PFSK-1 (cell line): ENCODE measurements at regions not wholly inside any gene's neighbourhood (a gene's known extent, or its start where the extent isn't known, plus 50 kb on each side); places are given as distances from the start of the nearest gene placed in this dataset.

Experiments used
- FOXP2 ChIP-seq: optimal IDR thresholded peaks from 2 replicates; pipeline ENCODE3; 2011; ENCODE audit warnings: borderline replicate concordance, control low read depth, inconsistent platforms; ENCODE audit not compliant: insufficient read depth; ENCODE audit errors: extremely low read length, extremely low read depth
- POLR2AphosphoS5 ChIP-seq: IDR thresholded peaks from 2 replicates; pipeline ENCODE4 v1.6.1; 2012; ENCODE audit warnings: low read depth, mild to moderate bottlenecking, control low read depth, low read length, moderate library complexity
- SIN3A ChIP-seq: IDR thresholded peaks from 2 replicates; pipeline ENCODE4 v1.6.1; 2012; ENCODE audit warnings: mild to moderate bottlenecking, low read length, moderate library complexity, borderline replicate concordance; ENCODE audit not compliant: insufficient read depth
- TAF1 ChIP-seq: IDR thresholded peaks from 2 replicates; pipeline ENCODE4 v1.6.1; 2012; ENCODE audit warnings: low read length, control low read depth, borderline replicate concordance; ENCODE audit not compliant: insufficient read depth
- TF ChIP-seq, protein P1 (sequence below), 2 experiments: IDR thresholded peaks; 2 replicates each; pipeline versions ENCODE4 v1.6.1 to v1.8.0; 2011 to 2012; ENCODE audit warnings: low read depth in 2 of 2, low read length in 2 of 2, control low read depth in 1 of 2, inconsistent platforms in 1 of 2, mild to moderate bottlenecking in 1 of 2, moderate library complexity in 1 of 2; ENCODE audit not compliant: insufficient read depth in 1 of 2

- TF ChIP-seq SIN3A (no peak), POLR2AphosphoS5 (no peak), FOXP2 (no peak), TAF1 (no peak)
- TF ChIP-seq, protein P1, sequence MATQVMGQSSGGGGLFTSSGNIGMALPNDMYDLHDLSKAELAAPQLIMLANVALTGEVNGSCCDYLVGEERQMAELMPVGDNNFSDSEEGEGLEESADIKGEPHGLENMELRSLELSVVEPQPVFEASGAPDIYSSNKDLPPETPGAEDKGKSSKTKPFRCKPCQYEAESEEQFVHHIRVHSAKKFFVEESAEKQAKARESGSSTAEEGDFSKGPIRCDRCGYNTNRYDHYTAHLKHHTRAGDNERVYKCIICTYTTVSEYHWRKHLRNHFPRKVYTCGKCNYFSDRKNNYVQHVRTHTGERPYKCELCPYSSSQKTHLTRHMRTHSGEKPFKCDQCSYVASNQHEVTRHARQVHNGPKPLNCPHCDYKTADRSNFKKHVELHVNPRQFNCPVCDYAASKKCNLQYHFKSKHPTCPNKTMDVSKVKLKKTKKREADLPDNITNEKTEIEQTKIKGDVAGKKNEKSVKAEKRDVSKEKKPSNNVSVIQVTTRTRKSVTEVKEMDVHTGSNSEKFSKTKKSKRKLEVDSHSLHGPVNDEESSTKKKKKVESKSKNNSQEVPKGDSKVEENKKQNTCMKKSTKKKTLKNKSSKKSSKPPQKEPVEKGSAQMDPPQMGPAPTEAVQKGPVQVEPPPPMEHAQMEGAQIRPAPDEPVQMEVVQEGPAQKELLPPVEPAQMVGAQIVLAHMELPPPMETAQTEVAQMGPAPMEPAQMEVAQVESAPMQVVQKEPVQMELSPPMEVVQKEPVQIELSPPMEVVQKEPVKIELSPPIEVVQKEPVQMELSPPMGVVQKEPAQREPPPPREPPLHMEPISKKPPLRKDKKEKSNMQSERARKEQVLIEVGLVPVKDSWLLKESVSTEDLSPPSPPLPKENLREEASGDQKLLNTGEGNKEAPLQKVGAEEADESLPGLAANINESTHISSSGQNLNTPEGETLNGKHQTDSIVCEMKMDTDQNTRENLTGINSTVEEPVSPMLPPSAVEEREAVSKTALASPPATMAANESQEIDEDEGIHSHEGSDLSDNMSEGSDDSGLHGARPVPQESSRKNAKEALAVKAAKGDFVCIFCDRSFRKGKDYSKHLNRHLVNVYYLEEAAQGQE (IDR thresholded peaks at IDR 0.05; ENCODE audit: insufficient read depth in 1 of 2, low read depth in 2 of 2, low read length in 2 of 2), result no peak
Observed at GRCh38 chr9:25421560-25421959, 256.7 kb downstream of the TUSC1 start.

- TF ChIP-seq, protein P1 (IDR thresholded peaks at IDR 0.05; ENCODE audit: insufficient read depth in 1 of 2, low read depth in 2 of 2, low read length in 2 of 2), result no peak
- no peak for TF ChIP-seq SIN3A
- no peak for TF ChIP-seq POLR2AphosphoS5
- TF ChIP-seq FOXP2, result no peak
- no peak for TF ChIP-seq TAF1
Observed at GRCh38 chr9:25418974-25419373, 259.3 kb downstream of the TUSC1 start.

GRCh38 chr9:25415718-25416117 lies 262.5 kb downstream of the TUSC1 start:
- no peak for TF ChIP-seq TAF1
- no peak for TF ChIP-seq FOXP2

DNA sequence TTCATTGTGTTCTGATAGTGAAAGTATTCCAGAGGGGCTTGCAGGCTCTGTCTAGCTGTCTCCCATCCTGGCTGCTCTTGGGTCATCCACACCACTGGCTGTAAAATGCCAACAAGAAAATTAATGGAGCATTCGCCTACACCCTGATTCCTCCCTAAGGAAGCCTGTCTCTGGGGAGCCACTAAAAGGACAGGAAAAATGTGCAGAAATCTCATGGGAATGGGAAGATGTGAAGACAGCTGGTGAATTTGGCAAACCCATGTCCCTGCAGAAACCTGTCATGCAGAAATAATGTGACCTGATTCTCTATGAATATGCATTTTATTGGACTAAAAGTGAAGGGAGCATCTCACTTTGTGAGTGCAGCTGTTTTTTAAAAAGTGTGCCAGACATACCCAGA lies 265.6 kb downstream of the TUSC1 start:
- TF ChIP-seq, protein P1 (IDR thresholded peaks at IDR 0.05; ENCODE audit: insufficient read depth in 1 of 2, low read depth in 2 of 2, low read length in 2 of 2), result no peak
- TF ChIP-seq FOXP2 (no peak), TAF1 (no peak)

DNA sequence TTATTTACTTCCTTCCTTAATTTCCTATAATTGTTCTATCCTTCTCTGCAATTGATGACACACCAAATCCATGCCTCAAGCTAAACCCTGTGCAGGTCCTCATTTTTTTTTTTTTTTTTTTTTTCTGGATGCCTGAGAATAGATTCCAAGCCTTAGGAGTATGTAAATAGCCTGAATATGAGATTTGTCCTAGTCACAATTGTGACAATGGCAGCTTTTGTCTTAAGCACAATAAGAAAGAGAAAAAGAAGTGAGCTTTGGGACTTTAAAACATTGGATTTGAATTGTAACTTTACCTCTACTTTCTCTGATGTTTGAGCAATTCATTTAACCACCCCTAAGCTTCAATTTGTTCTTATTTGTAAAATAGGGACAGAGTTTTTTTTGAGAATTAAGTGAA lies 280.5 kb downstream of the TUSC1 start:
- no peak for TF ChIP-seq SIN3A
- TF ChIP-seq FOXP2, result no peak
- no peak for TF ChIP-seq POLR2AphosphoS5
- TF ChIP-seq, protein P1 (IDR thresholded peaks at IDR 0.05; ENCODE audit: insufficient read depth in 1 of 2, low read depth in 2 of 2, low read length in 2 of 2), result no peak
- no peak for TF ChIP-seq TAF1
